ENCODE measurements at regions not wholly inside any gene's neighbourhood (a gene's known extent, or its start where the extent isn't known, plus 50 kb on each side); places are given as distances from the start of the nearest gene placed in this dataset.
"Not testable (repeated sequence)": the region's sequence is repeated elsewhere in the genome, so short reads cannot be mapped to it uniquely, and the experiment has no call there.

GRCh38 chr17:45672301-45672700, 111.8 kb upstream of the CRHR1 start:
- Histone ChIP-seq H3K4me3 (ENCODE audit: insufficient read depth, low read length) (no peak overlapping the region), H3K4me2 (ENCODE audit: insufficient read depth, low read length) (no peak overlapping the region), H2AFZ (ENCODE audit: low read length) (no peak overlapping the region), H3K36me3 (ENCODE audit: insufficient read depth, low read length) (no peaks in the 10 kb centered on the region), H3K79me2 (ENCODE audit: insufficient read depth, low read length) (no peaks in the 10 kb centered on the region), H3K9me3 (ENCODE audit: low read depth, low read length) (no peaks in the 10 kb centered on the region), H4K20me1 (ENCODE audit: insufficient read depth, low read length) (no peaks in the 10 kb centered on the region), H3K27ac (ENCODE audit: low read depth, low read length) (no peak overlapping the region), H3K4me1 (ENCODE audit: insufficient read depth, low read length) (no peaks in the 10 kb centered on the region), H3K27me3 (ENCODE audit: insufficient read depth, low read length) (no peaks in the 10 kb centered on the region)
- DNase-seq (ENCODE audit: insufficient read length, low spot score, missing footprints): no peak
- no peak for TF ChIP-seq CTCF (IDR thresholded peaks at IDR 0.05; ENCODE audit: extremely low read depth, low read depth, low read length)

- Histone ChIP-seq H2AFZ (ENCODE audit: low read length) (no peak overlapping the region), H3K27me3 (ENCODE audit: insufficient read depth, low read length) (no peaks in the 10 kb centered on the region), H3K4me2 (ENCODE audit: insufficient read depth, low read length) (no peak overlapping the region), H3K36me3 (ENCODE audit: insufficient read depth, low read length) (no peaks in the 10 kb centered on the region), H3K4me1 (ENCODE audit: insufficient read depth, low read length) (no peaks in the 10 kb centered on the region), H4K20me1 (ENCODE audit: insufficient read depth, low read length) (no peaks in the 10 kb centered on the region), H3K9me3 (ENCODE audit: low read depth, low read length) (no peaks in the 10 kb centered on the region), H3K79me2 (ENCODE audit: insufficient read depth, low read length) (no peaks in the 10 kb centered on the region), H3K4me3 (ENCODE audit: insufficient read depth, low read length) (no peak overlapping the region), H3K27ac (ENCODE audit: low read depth, low read length) (no peak overlapping the region)
- DNase-seq (ENCODE audit: insufficient read length, low spot score, missing footprints): no peak
- no peak for TF ChIP-seq CTCF (IDR thresholded peaks at IDR 0.05; ENCODE audit: extremely low read depth, low read depth, low read length)
These were observed 111.3 kb upstream of the CRHR1 start for GRCh38 chr17:45672792-45673191.

GRCh38 chr17:45673759-45674158, 110.4 kb upstream of the CRHR1 start:
- H3K9me3 ChIP-seq (ENCODE audit: low read depth, low read length); H3K4me1 ChIP-seq (ENCODE audit: insufficient read depth, low read length); DNase-seq (ENCODE audit: insufficient read length, low spot score, missing footprints); H4K20me1 ChIP-seq (ENCODE audit: insufficient read depth, low read length); H3K27me3 ChIP-seq (ENCODE audit: insufficient read depth, low read length); H3K36me3 ChIP-seq (ENCODE audit: insufficient read depth, low read length); H3K79me2 ChIP-seq (ENCODE audit: insufficient read depth, low read length); H2AFZ ChIP-seq (ENCODE audit: low read length); H3K27ac ChIP-seq (ENCODE audit: low read depth, low read length); H3K4me2 ChIP-seq (ENCODE audit: insufficient read depth, low read length); H3K4me3 ChIP-seq (ENCODE audit: insufficient read depth, low read length): not testable (repeated sequence)

DNA sequence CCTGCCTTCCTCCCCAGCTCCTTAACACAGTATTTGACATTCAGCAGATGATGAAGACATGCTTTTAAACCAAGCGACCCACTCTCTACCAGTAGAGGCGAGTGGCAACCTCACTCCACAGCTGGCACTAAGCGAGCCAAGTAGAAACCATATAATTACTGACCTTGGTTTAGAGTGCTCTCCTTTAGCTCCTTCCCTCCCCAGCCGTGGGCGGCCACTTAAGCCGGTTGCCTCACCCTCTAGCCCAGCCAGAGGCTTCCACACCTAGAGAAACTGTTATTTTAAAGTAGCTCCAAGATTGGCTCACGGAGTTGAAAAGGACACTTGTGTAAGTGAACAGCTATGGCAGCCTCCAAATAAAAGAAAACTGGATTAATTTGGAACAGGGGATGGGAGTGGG, 109.1 kb upstream of the CRHR1 start:
- Histone ChIP-seq H3K9me3 (ENCODE audit: low read depth, low read length) (no peaks in the 10 kb centered on the region), H3K36me3 (ENCODE audit: insufficient read depth, low read length) (no peaks in the 10 kb centered on the region), H2AFZ (ENCODE audit: low read length) (no peak overlapping the region), H3K27ac (ENCODE audit: low read depth, low read length) (no peak overlapping the region), H3K79me2 (ENCODE audit: insufficient read depth, low read length) (no peaks in the 10 kb centered on the region), H3K4me2 (ENCODE audit: insufficient read depth, low read length) (no peak overlapping the region), H3K4me3 (ENCODE audit: insufficient read depth, low read length) (no peak overlapping the region), H3K4me1 (ENCODE audit: insufficient read depth, low read length) (no peaks in the 10 kb centered on the region), H4K20me1 (ENCODE audit: insufficient read depth, low read length) (no peaks in the 10 kb centered on the region), H3K27me3 (ENCODE audit: insufficient read depth, low read length) (no peaks in the 10 kb centered on the region)
- no peak for TF ChIP-seq CTCF (IDR thresholded peaks at IDR 0.05; ENCODE audit: extremely low read depth, low read depth, low read length)
- no peak for DNase-seq (ENCODE audit: insufficient read length, low spot score, missing footprints)

DNA sequence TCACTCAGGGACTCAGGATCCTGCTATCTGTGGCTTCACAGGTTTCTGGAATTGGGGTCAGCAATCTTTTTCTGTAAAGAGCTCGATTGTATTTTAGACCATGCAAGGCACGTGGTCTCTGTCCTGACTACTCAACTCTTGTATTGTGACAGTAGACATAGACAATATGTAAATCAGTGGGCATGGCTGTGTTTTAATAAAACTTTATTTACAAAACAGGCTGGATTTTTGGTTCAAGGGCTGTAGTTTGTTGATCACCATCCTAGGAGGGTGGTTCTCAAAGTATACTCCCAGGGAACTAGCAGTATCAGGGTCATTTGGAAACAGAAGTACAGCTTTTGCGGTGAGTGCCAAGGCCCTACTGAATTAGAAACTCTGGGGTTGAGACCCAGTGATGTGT, 108.2 kb upstream of the CRHR1 start:
- Histone ChIP-seq H3K27ac (ENCODE audit: low read depth, low read length) (no peak overlapping the region), H2AFZ (ENCODE audit: low read length) (no peak overlapping the region), H3K27me3 (ENCODE audit: insufficient read depth, low read length) (no peaks in the 10 kb centered on the region), H4K20me1 (ENCODE audit: insufficient read depth, low read length) (no peaks in the 10 kb centered on the region), H3K4me2 (ENCODE audit: insufficient read depth, low read length) (no peak overlapping the region), H3K4me1 (ENCODE audit: insufficient read depth, low read length) (no peaks in the 10 kb centered on the region), H3K36me3 (ENCODE audit: insufficient read depth, low read length) (no peaks in the 10 kb centered on the region), H3K79me2 (ENCODE audit: insufficient read depth, low read length) (no peaks in the 10 kb centered on the region), H3K4me3 (ENCODE audit: insufficient read depth, low read length) (no peak overlapping the region), H3K9me3 (ENCODE audit: low read depth, low read length) (no peaks in the 10 kb centered on the region)
- DNase-seq (ENCODE audit: insufficient read length, low spot score, missing footprints): no peak
- no peak for TF ChIP-seq CTCF (IDR thresholded peaks at IDR 0.05; ENCODE audit: extremely low read depth, low read depth, low read length)
